MCF 10A (cell line): ENCODE measurements at regions not wholly inside any gene's neighbourhood (a gene's known extent, or its start where the extent isn't known, plus 50 kb on each side); places are given as distances from the start of the nearest gene placed in this dataset.
"Not testable (repeated sequence)": the region's sequence is repeated elsewhere in the genome, so short reads cannot be mapped to it uniquely, and the experiment has no call there.

ENCODE experiments used
- BruUV-seq: library from RNA; stranded (reverse); fragments of 400-500 nt; replicated peaks from 2 replicates; lab custom pipeline; 2021; lab: Mats Ljungman, UMichigan
- CTCF ChIA-PET: fragments of 300-600 bp; sonication (Branson Sonifier 250); formaldehyde crosslinking; extraction: SDS; loops from one replicate; lab custom pipeline; 2021; ENCODE audit warnings: antibody characterized with exemption, inconsistent platforms; lab: Yijun Ruan, JAX
- POLR2A ChIA-PET: fragments of 300-600, 350-650 bp; sonication (Branson Sonifier 250); formaldehyde crosslinking; extraction: SDS; loops from one replicate; lab custom pipeline; 2020; ENCODE audit warnings: antibody characterized with exemption, inconsistent platforms; lab: Yijun Ruan, JAX
- DNase-seq: peaks from one replicate; pipeline ENCODE4 v3.0.0-alpha.2; 2018; ENCODE audit not compliant: unreplicated experiment
- H3K27ac Mint-ChIP-seq: one replicate; pipeline ENCODE4 v1.8.0; 2022; ENCODE audit warnings: mild to moderate bottlenecking, low read depth, mixed read lengths; ENCODE audit not compliant: unreplicated experiment
- H3K27me3 Mint-ChIP-seq: one replicate; pipeline ENCODE4 v1.8.0; 2022; ENCODE audit warnings: mixed read lengths; ENCODE audit not compliant: insufficient read depth, unreplicated experiment
- H3K36me3 Mint-ChIP-seq: one replicate; pipeline ENCODE4 v1.8.0; 2022; ENCODE audit warnings: mild to moderate bottlenecking, moderate library complexity, mixed read lengths; ENCODE audit not compliant: insufficient read depth, unreplicated experiment
- H3K4me1 Mint-ChIP-seq: one replicate; pipeline ENCODE4 v1.8.0; 2022; ENCODE audit warnings: mixed read lengths; ENCODE audit not compliant: insufficient read depth, unreplicated experiment
- H3K4me3 Mint-ChIP-seq: one replicate; pipeline ENCODE4 v1.8.0; 2022; ENCODE audit warnings: mild to moderate bottlenecking, moderate library complexity, mixed read lengths; ENCODE audit not compliant: unreplicated experiment
- H3K9me3 Mint-ChIP-seq: one replicate; pipeline ENCODE4 v1.8.0; 2022; ENCODE audit warnings: mixed read lengths; ENCODE audit not compliant: unreplicated experiment
- intact Hi-C: fragments of 100-400 bp; cut with micrococcal nuclease; formaldehyde crosslinking; loops from 2 replicates; pipeline ENCODE4 v1.14.1; 2022
- TF ChIP-seq, protein P1 (sequence below): fragments of 200-600 bp; IDR thresholded peaks from one replicate; pipeline ENCODE4 v1.8.0; 2022; ENCODE audit warnings: antibody characterized with exemption, mild to moderate bottlenecking; ENCODE audit not compliant: unreplicated experiment

- DNase-seq = no peak
- Mint-ChIP-seq H3K9me3 (no peaks in the 10 kb centered on the region), H3K4me1 (peaks cover 17% of the 10 kb centered on the region), H3K27me3 (no peaks in the 10 kb centered on the region), H3K36me3 (no peaks in the 10 kb centered on the region), H3K27ac (no peak overlapping the region), H3K4me3 (no peak overlapping the region)
- BruUV-seq = no TSS peak
- intact Hi-C loops = loop anchor here (10.0 kb wide), 1 partner anchor 344 kb away; no protein-coding TSS in a partner anchor
- TF ChIP-seq, protein P1, sequence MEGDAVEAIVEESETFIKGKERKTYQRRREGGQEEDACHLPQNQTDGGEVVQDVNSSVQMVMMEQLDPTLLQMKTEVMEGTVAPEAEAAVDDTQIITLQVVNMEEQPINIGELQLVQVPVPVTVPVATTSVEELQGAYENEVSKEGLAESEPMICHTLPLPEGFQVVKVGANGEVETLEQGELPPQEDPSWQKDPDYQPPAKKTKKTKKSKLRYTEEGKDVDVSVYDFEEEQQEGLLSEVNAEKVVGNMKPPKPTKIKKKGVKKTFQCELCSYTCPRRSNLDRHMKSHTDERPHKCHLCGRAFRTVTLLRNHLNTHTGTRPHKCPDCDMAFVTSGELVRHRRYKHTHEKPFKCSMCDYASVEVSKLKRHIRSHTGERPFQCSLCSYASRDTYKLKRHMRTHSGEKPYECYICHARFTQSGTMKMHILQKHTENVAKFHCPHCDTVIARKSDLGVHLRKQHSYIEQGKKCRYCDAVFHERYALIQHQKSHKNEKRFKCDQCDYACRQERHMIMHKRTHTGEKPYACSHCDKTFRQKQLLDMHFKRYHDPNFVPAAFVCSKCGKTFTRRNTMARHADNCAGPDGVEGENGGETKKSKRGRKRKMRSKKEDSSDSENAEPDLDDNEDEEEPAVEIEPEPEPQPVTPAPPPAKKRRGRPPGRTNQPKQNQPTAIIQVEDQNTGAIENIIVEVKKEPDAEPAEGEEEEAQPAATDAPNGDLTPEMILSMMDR = no peak
- POLR2A ChIA-PET = no interaction called here
- CTCF ChIA-PET = interaction anchor here (0.7 to 1.0 kb wide), 2 partner anchors 20 to 291 kb away, joined by 3 read pairs; no protein-coding TSS in a partner anchor
Measured at GRCh38 chr12:114160445-114160844, 194.3 kb upstream of the RBM19 start.

GRCh38 chr12:114152890-114153289, 186.8 kb upstream of the RBM19 start:
- peak overlapping the region; percentile 59 for H3K27ac Mint-ChIP-seq
- TF ChIP-seq, protein P1 = no peak
- intact Hi-C loops = no loop called here

GRCh38 chr12:114152066-114152465, 185.9 kb upstream of the RBM19 start:
- Mint-ChIP-seq H3K36me3 (no peaks in the 10 kb centered on the region), H3K9me3 (no peaks in the 10 kb centered on the region), H3K27ac (no peak overlapping the region), H3K4me1 (peaks cover 13% of the 10 kb centered on the region), H3K27me3 (no peaks in the 10 kb centered on the region), H3K4me3 (no peak overlapping the region)
- POLR2A ChIA-PET = no interaction called here
- TF ChIP-seq, protein P1 = no peak
- CTCF ChIA-PET = no interaction called here
- no TSS peak for BruUV-seq
- intact Hi-C loops = no loop called here
- no peak for DNase-seq

More at GRCh38 chr12:114152890-114153289, 186.8 kb upstream of the RBM19 start:
- peaks cover 13% of the 10 kb centered on the region for H3K4me1 Mint-ChIP-seq
- no peaks in the 10 kb centered on the region for H3K27me3 Mint-ChIP-seq
- CTCF ChIA-PET = interaction anchor here (1.2 to 1.5 kb wide), 3 partner anchors 9 to 172 kb away, joined by 5 read pairs; no protein-coding TSS in a partner anchor
- POLR2A ChIA-PET = no interaction called here
- H3K36me3 Mint-ChIP-seq = no peaks in the 10 kb centered on the region
- BruUV-seq = no TSS peak
- no peaks in the 10 kb centered on the region for H3K9me3 Mint-ChIP-seq
- H3K4me3 Mint-ChIP-seq = no peak overlapping the region
- DNase-seq = peak; percentile 81

GRCh38 chr12:114150584-114150983, 184.5 kb upstream of the RBM19 start:
- intact Hi-C loops, DNase-seq, CTCF ChIA-PET, H3K9me3 Mint-ChIP-seq, H3K27ac Mint-ChIP-seq, H3K4me3 Mint-ChIP-seq, H3K36me3 Mint-ChIP-seq, BruUV-seq, H3K27me3 Mint-ChIP-seq, POLR2A ChIA-PET: not testable (repeated sequence)
- H3K4me1 Mint-ChIP-seq = peaks cover 13% of the 10 kb centered on the region
